Spleen (tissue), 7 donors: ENCODE measurements at regions not wholly inside any gene's neighbourhood (a gene's known extent, or its start where the extent isn't known, plus 50 kb on each side); places are given as distances from the start of the nearest gene placed in this dataset.

Experiments used
- CTCF ChIP-seq, 11 experiments: fragments of 200-600 bp in 7 of 11; fragments of 450-650 bp in 4 of 11; sonication (generic) in 4 of 11; IDR thresholded peaks in 8 of 11; conservative IDR thresholded peaks in 3 of 11; 1 replicate in 7 of 11; 2 replicates in 4 of 11; pipeline versions ENCODE4 v1.4.0 to v1.8.0; 2016 to 2021; ENCODE audit warnings: antibody characterized with exemption in 11 of 11, inconsistent platforms in 4 of 11, mild to moderate bottlenecking in 1 of 11
- POLR2A ChIP-seq, 3 donors: fragments of 450-650 bp; IDR thresholded peaks; one replicate each; pipeline ENCODE4 v1.5.1; 2017; ENCODE audit warnings: antibody characterized with exemption in 3 of 3, mild to moderate bottlenecking in 1 of 3
- POLR2AphosphoS5 ChIP-seq, 3 donors: sonication (generic); formaldehyde crosslinking; IDR thresholded peaks; one replicate each; pipeline ENCODE4 v1.5.1; 2017; ENCODE audit warnings: antibody characterized with exemption in 3 of 3
- donor health status: DM: no; HTN: no; CAD: no; lungs with moderate emphysema.
- donor health status: DM: no; HTN: no; CAD: no.
- donor health status: DM: no; HTN: no; CAD: no.

DNA sequence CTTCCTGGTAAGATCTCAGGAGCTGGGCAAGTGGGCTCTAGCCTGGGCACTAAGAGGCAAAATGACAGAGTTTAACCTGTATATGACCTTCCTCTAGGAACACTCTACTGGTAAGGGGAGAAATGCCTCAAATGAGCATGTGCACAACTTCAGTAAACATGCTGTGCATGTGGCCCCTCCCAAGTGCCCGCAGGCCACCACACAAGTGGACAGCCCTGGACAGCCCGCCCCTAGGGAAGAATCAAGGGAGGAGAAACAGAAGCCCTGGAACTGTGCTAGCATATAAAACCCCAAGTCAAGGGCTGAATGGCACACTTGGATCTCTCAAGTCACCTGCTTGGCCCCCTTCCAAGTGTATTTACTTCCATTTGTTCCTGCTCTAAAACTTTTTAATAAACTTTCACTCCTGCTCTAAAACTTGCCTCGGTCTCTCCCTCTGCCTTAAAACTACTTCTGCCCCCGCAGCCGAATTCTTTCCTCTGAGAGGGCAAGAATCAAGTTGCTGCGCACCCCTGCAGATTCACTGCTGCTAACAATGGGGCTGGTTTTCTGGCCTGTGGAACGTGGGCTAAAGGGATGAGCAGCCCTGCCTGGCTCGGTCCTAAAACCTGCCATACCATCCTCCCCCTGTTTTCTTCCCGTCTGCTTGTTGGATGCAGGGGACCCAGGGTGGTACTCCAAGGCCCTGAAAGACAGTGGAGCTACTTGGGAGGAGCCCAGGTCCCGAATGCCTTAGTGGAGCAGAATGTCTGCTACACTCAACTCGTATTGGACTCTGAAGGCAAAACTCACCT, 93.5 kb downstream of the IER5 start:
- no peak for TF ChIP-seq POLR2AphosphoS5 (IDR thresholded peaks at IDR 0.05)
- TF ChIP-seq CTCF (IDR thresholded peaks at IDR 0.05 in 8 of 11, conservative IDR thresholded peaks at IDR 0.05 in 3 of 11): no peak
- no peak for TF ChIP-seq POLR2A (IDR thresholded peaks at IDR 0.05)
